ENCODE measurements at regions not wholly inside any gene's neighbourhood (a gene's known extent, or its start where the extent isn't known, plus 50 kb on each side); places are given as distances from the start of the nearest gene placed in this dataset.

DNA sequence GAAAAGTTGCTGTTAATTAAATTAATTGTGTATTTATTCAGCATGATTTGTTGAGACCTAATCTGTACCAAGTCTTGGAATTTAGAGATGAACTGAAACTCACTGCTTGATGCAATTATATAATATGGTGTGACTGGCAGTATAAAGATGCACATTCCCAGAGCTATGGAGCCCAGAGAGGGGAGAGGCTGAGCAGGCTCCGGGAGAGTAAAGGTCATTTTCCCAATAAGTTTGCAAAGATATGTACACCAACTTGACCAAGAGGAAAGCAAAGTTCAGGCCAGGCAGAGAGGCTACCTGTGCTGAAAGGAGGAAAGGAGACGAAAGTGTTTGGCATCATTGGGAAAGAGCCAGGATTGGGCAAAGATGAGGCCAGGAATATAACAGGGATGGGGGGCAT lies 271.7 kb upstream of the KLF4 start:
- no peak overlapping the region for H3K4me3 ChIP-seq
- DNase-seq, result no peak
- H3K27me3 ChIP-seq, result no peaks in the 10 kb centered on the region
- TF ChIP-seq POLR2A (IDR thresholded peaks at IDR 0.05) (no peak), EP300 (IDR thresholded peaks at IDR 0.05) (no peak)
- TF ChIP-seq, protein P1, sequence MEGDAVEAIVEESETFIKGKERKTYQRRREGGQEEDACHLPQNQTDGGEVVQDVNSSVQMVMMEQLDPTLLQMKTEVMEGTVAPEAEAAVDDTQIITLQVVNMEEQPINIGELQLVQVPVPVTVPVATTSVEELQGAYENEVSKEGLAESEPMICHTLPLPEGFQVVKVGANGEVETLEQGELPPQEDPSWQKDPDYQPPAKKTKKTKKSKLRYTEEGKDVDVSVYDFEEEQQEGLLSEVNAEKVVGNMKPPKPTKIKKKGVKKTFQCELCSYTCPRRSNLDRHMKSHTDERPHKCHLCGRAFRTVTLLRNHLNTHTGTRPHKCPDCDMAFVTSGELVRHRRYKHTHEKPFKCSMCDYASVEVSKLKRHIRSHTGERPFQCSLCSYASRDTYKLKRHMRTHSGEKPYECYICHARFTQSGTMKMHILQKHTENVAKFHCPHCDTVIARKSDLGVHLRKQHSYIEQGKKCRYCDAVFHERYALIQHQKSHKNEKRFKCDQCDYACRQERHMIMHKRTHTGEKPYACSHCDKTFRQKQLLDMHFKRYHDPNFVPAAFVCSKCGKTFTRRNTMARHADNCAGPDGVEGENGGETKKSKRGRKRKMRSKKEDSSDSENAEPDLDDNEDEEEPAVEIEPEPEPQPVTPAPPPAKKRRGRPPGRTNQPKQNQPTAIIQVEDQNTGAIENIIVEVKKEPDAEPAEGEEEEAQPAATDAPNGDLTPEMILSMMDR (IDR thresholded peaks at IDR 0.05), result no peak
- H3K27ac ChIP-seq, result no peak overlapping the region
- no peaks in the 10 kb centered on the region for H3K9me3 ChIP-seq
- intact Hi-C loops (cut with DNase I), result no loop called here
- H3K4me1 ChIP-seq (ENCODE audit: insufficient read depth), result no peaks in the 10 kb centered on the region
- whole genome bisulfite sequencing, 3 donors, result 91 to 94% (median 91%) methylated on average over 2 of the region's 2 CpGs
- no peaks in the 10 kb centered on the region for H3K36me3 ChIP-seq

DNA sequence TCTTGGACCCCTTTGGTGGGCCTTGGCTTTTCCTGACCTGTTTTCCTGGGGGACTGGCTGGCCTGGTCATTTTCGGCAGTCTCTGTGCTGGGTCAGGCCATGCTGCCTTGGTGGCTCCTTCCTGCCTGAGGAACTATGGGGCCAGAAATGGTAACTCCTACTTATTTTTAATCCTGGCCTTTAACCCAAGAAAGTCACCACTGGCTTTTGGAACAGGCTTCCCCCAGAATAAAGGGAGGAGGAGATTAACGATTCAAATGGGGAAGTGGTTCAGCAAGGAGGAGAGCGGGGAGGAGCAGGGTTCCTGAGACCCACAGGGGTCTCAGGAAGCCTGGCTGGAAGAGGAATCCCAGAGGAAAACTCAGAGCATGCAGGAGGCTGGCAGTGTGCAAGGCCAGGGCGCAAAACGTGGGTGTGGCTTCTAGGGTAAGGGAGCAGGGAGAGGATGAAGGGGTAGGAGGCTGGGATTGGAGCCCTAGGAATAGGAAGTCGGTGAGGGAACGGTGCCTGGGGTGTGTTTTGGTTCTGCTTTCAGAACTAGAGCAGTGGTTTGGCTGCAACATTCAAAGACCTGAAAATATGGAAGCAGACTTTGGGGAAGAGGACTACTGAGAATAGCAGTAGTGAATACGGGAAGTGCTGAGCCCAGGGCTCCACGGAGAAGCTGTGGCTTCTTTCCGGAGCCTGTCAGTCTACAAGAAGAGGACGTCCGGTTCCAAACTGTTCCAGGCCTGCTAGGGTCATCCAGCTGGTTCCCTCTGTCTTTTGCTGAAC lies 271.1 kb upstream of the KLF4 start:
- Histone ChIP-seq H3K4me1 (ENCODE audit: insufficient read depth) (no peaks in the 10 kb centered on the region), H3K27ac (no peak overlapping the region), H3K4me3 (no peak overlapping the region), H3K27me3 (no peaks in the 10 kb centered on the region), H3K9me3 (no peaks in the 10 kb centered on the region), H3K36me3 (no peaks in the 10 kb centered on the region)
- DNase-seq, result no peak
- TF ChIP-seq, protein P1 (IDR thresholded peaks at IDR 0.05), result no peak
- TF ChIP-seq POLR2A (IDR thresholded peaks at IDR 0.05) (no peak), EP300 (IDR thresholded peaks at IDR 0.05) (no peak)
- WGBS, 3 donors, result 68 to 71% (median 70%) methylated on average over 12 of the region's 12 CpGs
- intact Hi-C loops (cut with DNase I), result no loop called here

DNA sequence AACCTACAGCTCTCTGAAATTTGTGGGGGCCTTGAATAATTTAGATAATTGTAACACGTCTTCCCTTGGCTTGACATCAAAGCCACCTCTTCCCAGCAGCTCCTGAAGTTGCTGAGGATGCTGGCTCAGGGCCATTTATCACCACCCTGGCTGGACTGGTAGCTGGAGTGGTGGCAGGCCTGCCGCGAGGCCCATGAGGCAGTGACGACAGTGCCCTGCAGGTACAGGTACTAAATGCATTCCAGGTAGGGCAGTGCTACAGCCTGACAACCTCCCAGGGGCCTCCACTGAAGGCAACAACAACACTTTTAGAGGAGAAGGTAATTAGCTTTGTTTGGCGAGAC lies 270.2 kb upstream of the KLF4 start:
- Histone ChIP-seq H3K4me3 (no peak overlapping the region), H3K4me1 (ENCODE audit: insufficient read depth) (no peaks in the 10 kb centered on the region), H3K27ac (no peak overlapping the region), H3K36me3 (no peaks in the 10 kb centered on the region), H3K27me3 (no peaks in the 10 kb centered on the region), H3K9me3 (no peaks in the 10 kb centered on the region)
- TF ChIP-seq, protein P1 (IDR thresholded peaks at IDR 0.05), result no peak
- TF ChIP-seq EP300 (IDR thresholded peaks at IDR 0.05), result no peak
- intact Hi-C loops (cut with DNase I), result no loop called here
- WGBS, 3 donors, result 79 to 84% (median 81%) methylated on average over 5 of the region's 5 CpGs
- DNase-seq, result no peak

DNA sequence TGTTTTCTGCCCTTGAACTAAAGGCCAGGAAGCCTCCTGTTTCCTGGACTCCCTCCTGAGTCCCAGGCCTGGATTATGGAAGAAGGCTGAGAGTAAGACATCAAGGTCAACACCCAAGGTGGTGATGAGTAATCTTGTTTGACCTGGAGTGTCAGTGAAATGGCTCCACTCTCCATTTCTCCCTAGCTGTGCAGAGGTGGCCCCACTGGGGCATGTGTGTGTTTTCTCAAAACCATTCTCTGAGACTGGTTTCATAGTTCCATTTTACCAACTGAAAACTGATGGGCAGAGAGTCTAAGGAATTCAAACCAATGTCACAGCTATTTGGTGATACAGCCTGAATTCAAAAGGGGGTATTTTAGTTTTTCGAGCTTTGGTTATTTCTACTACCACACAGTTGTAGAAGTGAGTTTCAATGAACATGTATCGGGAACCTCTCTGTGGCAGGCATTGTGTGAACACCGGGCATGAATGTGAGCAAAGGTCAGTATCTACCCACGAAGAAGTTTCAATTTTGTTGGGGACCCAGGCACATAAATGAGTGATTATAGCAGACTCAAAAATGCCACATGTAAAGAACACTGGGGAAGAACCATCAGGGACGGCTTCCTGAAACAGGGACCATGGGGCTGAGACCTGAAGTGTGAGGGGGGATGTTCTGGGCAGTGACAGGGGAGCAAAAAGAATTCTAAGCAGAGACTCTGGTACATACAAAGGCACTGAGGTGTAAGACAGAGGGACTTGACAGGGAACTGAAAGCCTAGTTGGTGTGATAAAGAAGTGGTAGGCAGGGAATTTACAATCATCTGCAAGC lies 269.6 kb upstream of the KLF4 start:
- no peak for DNase-seq
- intact Hi-C loops (cut with DNase I), result no loop called here
- no peak overlapping the region for H3K27ac ChIP-seq

More for the DNA sequence above, 269.6 kb upstream of the KLF4 start:
- no peaks in the 10 kb centered on the region for H3K27me3 ChIP-seq
- H3K9me3 ChIP-seq, result no peaks in the 10 kb centered on the region
- H3K4me1 ChIP-seq (ENCODE audit: insufficient read depth), result no peaks in the 10 kb centered on the region
- H3K36me3 ChIP-seq, result no peaks in the 10 kb centered on the region
- TF ChIP-seq EP300 (IDR thresholded peaks at IDR 0.05) (no peak), POLR2A (IDR thresholded peaks at IDR 0.05) (no peak)
- TF ChIP-seq, protein P1 (IDR thresholded peaks at IDR 0.05), result no peak
- H3K4me3 ChIP-seq, result no peak overlapping the region
- 95 to 96% (median 95%) methylated on average over 5 of the region's 5 CpGs for WGBS, 3 donors
